Endothelial cell of umbilical vein (primary cell): ENCODE measurements at regions not wholly inside any gene's neighbourhood (a gene's known extent, or its start where the extent isn't known, plus 50 kb on each side); places are given as distances from the start of the nearest gene placed in this dataset.

Experiments used
- BruUV-seq: library from RNA; stranded (reverse); fragments of 400-500 nt; replicated peaks from 2 replicates; lab custom pipeline; 2021; lab: Mats Ljungman, UMichigan
- CTCF ChIA-PET: fragments of 300-600, 350-600 bp; sonication (Branson Sonifier 250); formaldehyde crosslinking; loops from one replicate; lab custom pipeline; 2021; ENCODE audit warnings: antibody characterized with exemption, inconsistent platforms; lab: Charles Lee
- POLR2A ChIA-PET: fragments of 300-600, 350-600 bp; sonication (Branson Sonifier 250); formaldehyde crosslinking; loops from one replicate; lab custom pipeline; 2021; ENCODE audit warnings: antibody characterized with exemption, inconsistent platforms; lab: Charles Lee
- DNase-seq: peaks from one replicate; pipeline ENCODE4 v3.0.0-alpha.2; 2011; ENCODE audit warnings: low read depth, low spot score
- FAIRE-seq: peaks from 2 replicates; lab custom pipeline; 2011; peaks lifted over from hg19 to GRCh38; lab: Jason Lieb, UNC
- H2AFZ ChIP-seq: 2 replicates; pipeline ENCODE4 v1.6.0; 2012; ENCODE audit warnings: low read depth, low read length, control low read depth, inconsistent platforms
- H3K27ac ChIP-seq: 2 replicates; pipeline ENCODE4 v1.5.1; 2011; ENCODE audit warnings: low read depth, mild to moderate bottlenecking, control low read depth, low read length, moderate library complexity; ENCODE audit not compliant: insufficient read depth
- H3K27me3 ChIP-seq, 2 experiments: 2 replicates each; pipeline versions ENCODE4 v1.6.0 to v1.6.1; 2011; ENCODE audit warnings: low read length in 2 of 2, mixed read lengths in 1 of 2; ENCODE audit not compliant: control insufficient read depth in 2 of 2, insufficient read depth in 2 of 2
- H3K36me3 ChIP-seq, 2 experiments: 2 replicates in 1 of 2; 3 replicates in 1 of 2; pipeline ENCODE4 v1.5.1; 2011; ENCODE audit warnings: low read length in 2 of 2, mild to moderate bottlenecking in 1 of 2, moderate library complexity in 1 of 2; ENCODE audit not compliant: control insufficient read depth in 2 of 2, insufficient read depth in 2 of 2; ENCODE audit errors: extremely low read depth in 1 of 2
- H3K4me1 ChIP-seq: 3 replicates; pipeline ENCODE4 v1.5.1; 2011; ENCODE audit warnings: mild to moderate bottlenecking, low read length; ENCODE audit not compliant: control insufficient read depth, insufficient read depth; ENCODE audit errors: extremely low read depth
- H3K4me2 ChIP-seq: 2 replicates; pipeline ENCODE4 v1.6.1; 2011; ENCODE audit warnings: low read length, control low read depth, mixed read lengths; ENCODE audit not compliant: insufficient read depth
- H3K4me3 ChIP-seq, 3 experiments: fragments of 200-600 bp in 1 of 3; sonication (generic), shearing (Covaris generic) in 1 of 3; replicated peaks in 1 of 3; 2 replicates each; pipeline ENCODE4 v1.5.1; 2011 to 2016; ENCODE audit warnings: control low read depth in 3 of 3, low read length in 3 of 3, mild to moderate bottlenecking in 2 of 3, inconsistent platforms in 1 of 3, low read depth in 1 of 3, moderate library complexity in 1 of 3; ENCODE audit not compliant: insufficient read depth in 1 of 3
- H3K79me2 ChIP-seq: 2 replicates; pipeline ENCODE4 v1.6.0; 2012; ENCODE audit warnings: low read length, inconsistent platforms; ENCODE audit not compliant: control insufficient read depth, insufficient read depth
- H3K9ac ChIP-seq: replicated peaks from 2 replicates; pipeline ENCODE3; 2011; ENCODE audit warnings: low read length, control low read depth; ENCODE audit not compliant: insufficient read depth; ENCODE audit errors: extremely low read depth
- H3K9me1 ChIP-seq: replicated peaks from 3 replicates; pipeline ENCODE4 v1.6.0; 2011; ENCODE audit warnings: mild to moderate bottlenecking, low read length; ENCODE audit not compliant: control insufficient read depth, insufficient read depth; ENCODE audit errors: extremely low read depth
- H3K9me3 ChIP-seq: replicated peaks from 2 replicates; pipeline ENCODE4 v1.5.1; 2012; ENCODE audit warnings: low read length, inconsistent platforms; ENCODE audit not compliant: control insufficient read depth, insufficient read depth
- H4K20me1 ChIP-seq: replicated peaks from 2 replicates; pipeline ENCODE3; 2011; ENCODE audit warnings: mild to moderate bottlenecking, low read length; ENCODE audit not compliant: control insufficient read depth, insufficient read depth; ENCODE audit errors: extremely low read depth
- EZH2 ChIP-seq: IDR thresholded peaks from 2 replicates; pipeline ENCODE4 v1.6.1; 2012; ENCODE audit warnings: borderline replicate concordance, low read depth, mild to moderate bottlenecking, moderate library complexity, low read length, inconsistent platforms; ENCODE audit not compliant: severe bottlenecking
- JUN ChIP-seq: IDR thresholded peaks from 2 replicates; pipeline ENCODE4 v1.6.1; 2011; ENCODE audit warnings: borderline replicate concordance, low read depth; ENCODE audit not compliant: insufficient read length, insufficient read depth
- MAX ChIP-seq: IDR thresholded peaks from 2 replicates; pipeline ENCODE4 v1.6.1; 2011; ENCODE audit not compliant: insufficient read depth, insufficient read length
- MYC ChIP-seq: IDR thresholded peaks from one replicate; pipeline ENCODE4 v1.6.1; 2011; ENCODE audit warnings: mild to moderate bottlenecking, low read depth, low read length
- POLR2A ChIP-seq: IDR thresholded peaks from 2 replicates; pipeline ENCODE4 v1.6.1; 2012; ENCODE audit warnings: low read depth, mild to moderate bottlenecking, control low read depth, low read length
- POLR2AphosphoS5 ChIP-seq: IDR thresholded peaks from 2 replicates; pipeline ENCODE4 v1.6.1; 2012; ENCODE audit warnings: low read depth, mild to moderate bottlenecking, control low read depth, low read length, moderate library complexity; ENCODE audit not compliant: insufficient read depth
- dilution Hi-C: fragments of 300-500 bp; cut with MboI; formaldehyde crosslinking; loops from one replicate; pipeline ENCODE4 v1.15.0; 2019; ENCODE audit warnings: low sequenced_read_pairs; ENCODE audit not compliant: extremely low pct_ligation_motif_present
- intact Hi-C: fragments of 100-400 bp; cut with micrococcal nuclease; formaldehyde crosslinking; loops from one replicate; pipeline ENCODE4 v1.10.0; 2022
- TF ChIP-seq, protein P1 (sequence below), 2 donors: IDR thresholded peaks; 1 replicate in 1 of 2; 2 replicates in 1 of 2; pipeline ENCODE4 v1.5.1; 2011; ENCODE audit warnings: low read length in 2 of 2, mild to moderate bottlenecking in 2 of 2, moderate library complexity in 2 of 2, control low read depth in 1 of 2, inconsistent platforms in 1 of 2, low read depth in 1 of 2; ENCODE audit not compliant: insufficient read depth in 1 of 2; ENCODE audit errors: extremely low read depth in 1 of 2

- dilution Hi-C loops: no loop called here
- ChIA-PET CTCF (no interaction called here), POLR2A (no interaction called here)
- Histone ChIP-seq H3K36me3 (no peaks in the 10 kb centered on the region), H3K79me2 (no peaks in the 10 kb centered on the region), H4K20me1 (no peaks in the 10 kb centered on the region), H3K4me1 (no peaks in the 10 kb centered on the region), H3K27me3 (no peaks in the 10 kb centered on the region), H2AFZ (no peak overlapping the region), H3K9me3 (no peaks in the 10 kb centered on the region), H3K9ac (no peak overlapping the region), H3K4me2 (no peak overlapping the region), H3K9me1 (no peaks in the 10 kb centered on the region), H3K4me3 (no peak overlapping the region), H3K27ac (no peak overlapping the region)
- FAIRE-seq: no peak
- no peak for TF ChIP-seq POLR2A
- DNase-seq: no peak
- intact Hi-C loops: no loop called here
- no TSS peak for BruUV-seq
Observed at GRCh38 chr6:72464791-72465691, 156.8 kb upstream of the KCNQ5 start.

- intact Hi-C loops (no loop called here), dilution Hi-C loops (no loop called here)
- TF ChIP-seq MAX (no peak), EZH2 (no peak), JUN (no peak), POLR2AphosphoS5 (no peak), POLR2A (no peak), MYC (no peak)
- TF ChIP-seq, protein P1, sequence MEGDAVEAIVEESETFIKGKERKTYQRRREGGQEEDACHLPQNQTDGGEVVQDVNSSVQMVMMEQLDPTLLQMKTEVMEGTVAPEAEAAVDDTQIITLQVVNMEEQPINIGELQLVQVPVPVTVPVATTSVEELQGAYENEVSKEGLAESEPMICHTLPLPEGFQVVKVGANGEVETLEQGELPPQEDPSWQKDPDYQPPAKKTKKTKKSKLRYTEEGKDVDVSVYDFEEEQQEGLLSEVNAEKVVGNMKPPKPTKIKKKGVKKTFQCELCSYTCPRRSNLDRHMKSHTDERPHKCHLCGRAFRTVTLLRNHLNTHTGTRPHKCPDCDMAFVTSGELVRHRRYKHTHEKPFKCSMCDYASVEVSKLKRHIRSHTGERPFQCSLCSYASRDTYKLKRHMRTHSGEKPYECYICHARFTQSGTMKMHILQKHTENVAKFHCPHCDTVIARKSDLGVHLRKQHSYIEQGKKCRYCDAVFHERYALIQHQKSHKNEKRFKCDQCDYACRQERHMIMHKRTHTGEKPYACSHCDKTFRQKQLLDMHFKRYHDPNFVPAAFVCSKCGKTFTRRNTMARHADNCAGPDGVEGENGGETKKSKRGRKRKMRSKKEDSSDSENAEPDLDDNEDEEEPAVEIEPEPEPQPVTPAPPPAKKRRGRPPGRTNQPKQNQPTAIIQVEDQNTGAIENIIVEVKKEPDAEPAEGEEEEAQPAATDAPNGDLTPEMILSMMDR (IDR thresholded peaks at IDR 0.05; ENCODE audit: extremely low read depth in 1 of 2, insufficient read depth in 1 of 2, low read depth in 1 of 2, low read length in 2 of 2): no peak
- no peaks in the 10 kb centered on the region for H3K27me3 ChIP-seq
- ChIA-PET POLR2A (no interaction called here), CTCF (interaction anchor here (1.9 kb wide), 1 partner anchor 10 kb away, joined by 5 read pairs; no protein-coding TSS in a partner anchor)
- BruUV-seq: no TSS peak
- H3K9me1 ChIP-seq: no peaks in the 10 kb centered on the region
- no peaks in the 10 kb centered on the region for H3K79me2 ChIP-seq
- no peak overlapping the region for H3K27ac ChIP-seq
- H3K9me3 ChIP-seq: no peaks in the 10 kb centered on the region
- no peak overlapping the region for H3K4me2 ChIP-seq
- H3K9ac ChIP-seq: no peak overlapping the region
- no peaks in the 10 kb centered on the region for H3K4me1 ChIP-seq
- no peak for DNase-seq
- H2AFZ ChIP-seq: no peak overlapping the region
- no peaks in the 10 kb centered on the region for H3K36me3 ChIP-seq
- H3K4me3 ChIP-seq: no peak overlapping the region
- FAIRE-seq: no peak
- H4K20me1 ChIP-seq: no peaks in the 10 kb centered on the region
Observed at GRCh38 chr6:72466471-72466870, 155.4 kb upstream of the KCNQ5 start.
